PFSK-1 (cell line): ENCODE measurements at regions not wholly inside any gene's neighbourhood (a gene's known extent, or its start where the extent isn't known, plus 50 kb on each side); places are given as distances from the start of the nearest gene placed in this dataset.

Source experiments
- FOXP2 ChIP-seq: optimal IDR thresholded peaks from 2 replicates; pipeline ENCODE3; 2011; ENCODE audit warnings: borderline replicate concordance, control low read depth, inconsistent platforms; ENCODE audit not compliant: insufficient read depth; ENCODE audit errors: extremely low read length, extremely low read depth
- POLR2AphosphoS5 ChIP-seq: IDR thresholded peaks from 2 replicates; pipeline ENCODE4 v1.6.1; 2012; ENCODE audit warnings: low read depth, mild to moderate bottlenecking, control low read depth, low read length, moderate library complexity
- REST ChIP-seq, 2 experiments: IDR thresholded peaks; 2 replicates each; pipeline versions ENCODE4 v1.6.1 to v1.8.0; 2011 to 2012; ENCODE audit warnings: low read depth in 2 of 2, low read length in 2 of 2, control low read depth in 1 of 2, inconsistent platforms in 1 of 2, mild to moderate bottlenecking in 1 of 2, moderate library complexity in 1 of 2; ENCODE audit not compliant: insufficient read depth in 1 of 2
- SIN3A ChIP-seq: IDR thresholded peaks from 2 replicates; pipeline ENCODE4 v1.6.1; 2012; ENCODE audit warnings: mild to moderate bottlenecking, low read length, moderate library complexity, borderline replicate concordance; ENCODE audit not compliant: insufficient read depth
- TAF1 ChIP-seq: IDR thresholded peaks from 2 replicates; pipeline ENCODE4 v1.6.1; 2012; ENCODE audit warnings: low read length, control low read depth, borderline replicate concordance; ENCODE audit not compliant: insufficient read depth

GRCh38 chr10:10462151-10462941 is 555.3 kb upstream of the CELF2 start:
- TF ChIP-seq SIN3A (no peak), POLR2AphosphoS5 (no peak), TAF1 (no peak), REST (IDR thresholded peaks at IDR 0.05; ENCODE audit: insufficient read depth in 1 of 2, low read depth in 2 of 2, low read length in 2 of 2) (no peak), FOXP2 (no peak)

GRCh38 chr10:10471758-10472157 is 545.9 kb upstream of the CELF2 start:
- TF ChIP-seq TAF1 (no peak), POLR2AphosphoS5 (no peak), REST (IDR thresholded peaks at IDR 0.05; ENCODE audit: insufficient read depth in 1 of 2, low read depth in 2 of 2, low read length in 2 of 2) (no peak), FOXP2 (no peak), SIN3A (no peak)

- TF ChIP-seq SIN3A (no peak), POLR2AphosphoS5 (no peak), TAF1 (no peak), FOXP2 (no peak), REST (IDR thresholded peaks at IDR 0.05; ENCODE audit: insufficient read depth in 1 of 2, low read depth in 2 of 2, low read length in 2 of 2) (no peak)
These were observed 541.9 kb upstream of the CELF2 start for GRCh38 chr10:10475812-10476211.

- TF ChIP-seq REST (IDR thresholded peaks at IDR 0.05; ENCODE audit: insufficient read depth in 1 of 2, low read depth in 2 of 2, low read length in 2 of 2), result no peak
These were observed 539.8 kb upstream of the CELF2 start for GRCh38 chr10:10477844-10478243.

GRCh38 chr10:10479465-10479864 is 538.2 kb upstream of the CELF2 start:
- no peak for TF ChIP-seq POLR2AphosphoS5
- TF ChIP-seq SIN3A, result no peak
- TF ChIP-seq REST (IDR thresholded peaks at IDR 0.05; ENCODE audit: insufficient read depth in 1 of 2, low read depth in 2 of 2, low read length in 2 of 2), result no peak
- no peak for TF ChIP-seq TAF1
- TF ChIP-seq FOXP2, result no peak
